HG02943 (cell line): ENCODE measurements at regions not wholly inside any gene's neighbourhood (a gene's known extent, or its start where the extent isn't known, plus 50 kb on each side); places are given as distances from the start of the nearest gene placed in this dataset.

Source experiments
- ATAC-seq: cut with Tn5 transposase; IDR thresholded peaks from one replicate; pipeline ENCODE4 v1.9.1; 2021; ENCODE audit warnings: mild to moderate bottlenecking, low read depth, moderate library complexity; ENCODE audit not compliant: unreplicated experiment

GRCh38 chr3:182478369-182478768 is 314.9 kb upstream of the ATP11B start:
- ATAC-seq, result no peak

- ATAC-seq, result no peak
Observed at GRCh38 chr3:182479419-182480336, 313.6 kb upstream of the ATP11B start.

- no peak for ATAC-seq
Observed at GRCh38 chr3:182482705-182483104, 310.6 kb upstream of the ATP11B start.

GRCh38 chr3:182484682-182485081 is 308.6 kb upstream of the ATP11B start:
- no peak for ATAC-seq

GRCh38 chr3:182485301-182485700 is 308.0 kb upstream of the ATP11B start:
- no peak for ATAC-seq

GRCh38 chr3:182486463-182486862 is 306.8 kb upstream of the ATP11B start:
- no peak for ATAC-seq

GRCh38 chr3:182487143-182487542 is 306.2 kb upstream of the ATP11B start:
- ATAC-seq, result no peak

- ATAC-seq, result no peak
Observed at GRCh38 chr3:182487611-182488010, 305.7 kb upstream of the ATP11B start.

- ATAC-seq, result no peak
Observed at GRCh38 chr3:182490596-182491491, 302.5 kb upstream of the ATP11B start.

GRCh38 chr3:182491577-182491976 is 301.7 kb upstream of the ATP11B start:
- ATAC-seq, result no peak

- no peak for ATAC-seq
Observed at GRCh38 chr3:182492536-182492935, 300.8 kb upstream of the ATP11B start.

GRCh38 chr3:182500289-182500688 is 293.0 kb upstream of the ATP11B start:
- ATAC-seq, result no peak

- ATAC-seq, result no peak
Observed at GRCh38 chr3:182501856-182502255, 291.4 kb upstream of the ATP11B start.

GRCh38 chr3:182503401-182503800 is 289.9 kb upstream of the ATP11B start:
- no peak for ATAC-seq

GRCh38 chr3:182508919-182509711 is 284.2 kb upstream of the ATP11B start:
- no peak for ATAC-seq

- no peak for ATAC-seq
Observed at GRCh38 chr3:182509844-182510460, 283.4 kb upstream of the ATP11B start.

- no peak for ATAC-seq
Observed at GRCh38 chr3:182514236-182514964, 278.9 kb upstream of the ATP11B start.

GRCh38 chr3:182516597-182517336 is 276.5 kb upstream of the ATP11B start:
- no peak for ATAC-seq

- no peak for ATAC-seq
Observed at GRCh38 chr3:182519569-182519968, 273.7 kb upstream of the ATP11B start.
